Skeletal muscle tissue (tissue), 3 donors: ENCODE measurements at regions not wholly inside any gene's neighbourhood (a gene's known extent, or its start where the extent isn't known, plus 50 kb on each side); places are given as distances from the start of the nearest gene placed in this dataset.
"Not testable (repeated sequence)": the region's sequence is repeated elsewhere in the genome, so short reads cannot be mapped to it uniquely, and the experiment has no call there.

Experiments used
- H3K27ac ChIP-seq: one replicate; pipeline ENCODE4 v1.7.0; 2013; ENCODE audit warnings: mild to moderate bottlenecking, low read depth, low read length, inconsistent platforms
- H3K27me3 ChIP-seq, 3 donors: one replicate each; pipeline ENCODE4 v1.7.0; 2013; ENCODE audit warnings: low read length in 3 of 3; ENCODE audit not compliant: control insufficient read depth in 3 of 3, insufficient read depth in 3 of 3
- H3K36me3 ChIP-seq, 3 donors: one replicate each; pipeline ENCODE4 v1.7.0; 2013; ENCODE audit warnings: low read length in 3 of 3; ENCODE audit not compliant: control insufficient read depth in 3 of 3, insufficient read depth in 3 of 3
- H3K4me1 ChIP-seq, 3 donors: one replicate each; pipeline ENCODE4 v1.7.0; 2013; ENCODE audit warnings: low read length in 3 of 3, mild to moderate bottlenecking in 3 of 3; ENCODE audit not compliant: control insufficient read depth in 3 of 3, insufficient read depth in 3 of 3
- H3K4me3 ChIP-seq, 3 donors: one replicate each; pipeline ENCODE4 v1.7.0; 2013; ENCODE audit warnings: low read length in 3 of 3
- H3K9ac ChIP-seq, 3 donors: one replicate each; pipeline ENCODE4 v1.7.0; 2013; ENCODE audit warnings: low read length in 3 of 3, mild to moderate bottlenecking in 3 of 3, moderate library complexity in 2 of 3, low read depth in 1 of 3
- H3K9me3 ChIP-seq, 3 donors: one replicate each; pipeline ENCODE4 v1.7.0; 2013; ENCODE audit warnings: low read length in 3 of 3; ENCODE audit not compliant: control insufficient read depth in 3 of 3
- donor health status: Osteomylitis.

GRCh38 chrX:45515262-45516215 is 314.9 kb upstream of the DIPK2B start:
- Histone ChIP-seq H3K9me3 (no peaks in the 10 kb centered on the region), H3K27me3 (no peaks in the 10 kb centered on the region), H3K9ac (no peak overlapping the region), H3K36me3 (no peaks in the 10 kb centered on the region), H3K27ac (no peak overlapping the region), H3K4me1 (peaks cover 0 to 10% (median 3%) of the 10 kb centered on the region in 3 donors), H3K4me3 (peak overlapping the region in 2 of 3 donors; percentile 30 to 32)

- Histone ChIP-seq H3K27me3 (no peaks in the 10 kb centered on the region), H3K9me3 (no peaks in the 10 kb centered on the region), H3K4me3 (no peak overlapping the region), H3K36me3 (no peaks in the 10 kb centered on the region), H3K4me1 (peaks cover 0 to 10% (median 3%) of the 10 kb centered on the region in 3 donors), H3K9ac (no peak overlapping the region), H3K27ac (no peak overlapping the region)
Measured at GRCh38 chrX:45513042-45513441, 312.4 kb upstream of the DIPK2B start.

GRCh38 chrX:45508454-45508853 is 307.8 kb upstream of the DIPK2B start:
- H3K36me3 ChIP-seq = no peaks in the 10 kb centered on the region
- H3K9ac ChIP-seq = no peak overlapping the region
- no peaks in the 10 kb centered on the region for H3K27me3 ChIP-seq
- H3K4me3 ChIP-seq = no peak overlapping the region
- no peak overlapping the region for H3K27ac ChIP-seq
- H3K9me3 ChIP-seq = no peaks in the 10 kb centered on the region
- peaks cover 0 to 8% (median 2%) of the 10 kb centered on the region in 3 donors for H3K4me1 ChIP-seq

- H3K9ac ChIP-seq = no peak overlapping the region
- no peak overlapping the region for H3K4me3 ChIP-seq
- H3K9me3 ChIP-seq = no peaks in the 10 kb centered on the region
- no peaks in the 10 kb centered on the region for H3K27me3 ChIP-seq
- peak overlapping the region; percentile 54 for H3K27ac ChIP-seq
- H3K36me3 ChIP-seq = no peaks in the 10 kb centered on the region
- H3K4me1 ChIP-seq = peaks cover 0 to 8% (median 2%) of the 10 kb centered on the region in 3 donors
Measured at GRCh38 chrX:45506149-45506730, 305.6 kb upstream of the DIPK2B start.

GRCh38 chrX:45505214-45505613 is 304.5 kb upstream of the DIPK2B start:
- no peak overlapping the region for H3K27ac ChIP-seq

GRCh38 chrX:45503787-45504362 is 303.2 kb upstream of the DIPK2B start:
- not testable (repeated sequence) for H3K27ac ChIP-seq, H3K9ac ChIP-seq, H3K36me3 ChIP-seq, H3K4me1 ChIP-seq, H3K27me3 ChIP-seq, H3K4me3 ChIP-seq, H3K9me3 ChIP-seq

More at GRCh38 chrX:45505214-45505613, 304.5 kb upstream of the DIPK2B start:
- Histone ChIP-seq H3K9ac (no peak overlapping the region), H3K36me3 (no peaks in the 10 kb centered on the region), H3K9me3 (no peaks in the 10 kb centered on the region), H3K4me3 (no peak overlapping the region), H3K27me3 (no peaks in the 10 kb centered on the region), H3K4me1 (peaks cover 0 to 8% (median 2%) of the 10 kb centered on the region in 3 donors)

GRCh38 chrX:45502396-45502795 is 301.7 kb upstream of the DIPK2B start:
- H3K9me3 ChIP-seq = peaks cover 0 to 1% (median 0%) of the 10 kb centered on the region in 3 donors
- H3K27me3 ChIP-seq = no peaks in the 10 kb centered on the region
- no peak overlapping the region for H3K4me3 ChIP-seq
- H3K36me3 ChIP-seq = no peaks in the 10 kb centered on the region
- no peak overlapping the region for H3K27ac ChIP-seq
- H3K9ac ChIP-seq = no peak overlapping the region
- H3K4me1 ChIP-seq = peaks cover 0 to 8% (median 2%) of the 10 kb centered on the region in 3 donors

GRCh38 chrX:45497290-45497689 is 296.6 kb upstream of the DIPK2B start:
- Histone ChIP-seq H3K4me3 (no peak overlapping the region), H3K4me1 (no peaks in the 10 kb centered on the region), H3K36me3 (no peaks in the 10 kb centered on the region), H3K9me3 (peaks cover 0 to 7% (median 0%) of the 10 kb centered on the region in 3 donors), H3K27ac (no peak overlapping the region), H3K27me3 (no peaks in the 10 kb centered on the region), H3K9ac (no peak overlapping the region)

GRCh38 chrX:45485719-45486118 is 285.0 kb upstream of the DIPK2B start:
- Histone ChIP-seq H3K9ac (no peak overlapping the region), H3K27me3 (no peaks in the 10 kb centered on the region), H3K27ac (no peak overlapping the region)

More at GRCh38 chrX:45485719-45486118, 285.0 kb upstream of the DIPK2B start:
- no peaks in the 10 kb centered on the region for H3K4me1 ChIP-seq
- no peaks in the 10 kb centered on the region for H3K9me3 ChIP-seq
- H3K36me3 ChIP-seq = no peaks in the 10 kb centered on the region
- no peak overlapping the region for H3K4me3 ChIP-seq
